HCT116 (cell line): ENCODE measurements at regions not wholly inside any gene's neighbourhood (a gene's known extent, or its start where the extent isn't known, plus 50 kb on each side); places are given as distances from the start of the nearest gene placed in this dataset.

Experiments
- ATAC-seq: fragments of 200-7000 bp; cut with Tn5 transposase; 2 replicates; pipeline ENCODE4 v1.9.1; 2020; ENCODE audit warnings: mild to moderate bottlenecking, moderate library complexity
- BruUV-seq: library from RNA; stranded (reverse); fragments of 400-500 nt; replicated peaks from 2 replicates; lab custom pipeline; 2021; lab: Mats Ljungman, UMichigan
- CTCF ChIA-PET: fragments of 300-600 bp; sonication (Branson Sonifier 250); formaldehyde crosslinking; loops from one replicate; lab custom pipeline; 2021; ENCODE audit warnings: antibody characterized with exemption; lab: Charles Lee
- POLR2A ChIA-PET: fragments of 300-600, 350-600 bp; sonication (Branson Sonifier 250); formaldehyde crosslinking; loops from one replicate; lab custom pipeline; 2021; ENCODE audit warnings: antibody characterized with exemption; lab: Charles Lee
- RAD21 ChIA-PET, 2 experiments: fragments of 300-600 bp; sonication (Branson Sonifier 250); formaldehyde crosslinking; loops; one replicate each; lab custom pipeline; 2023; ENCODE audit warnings: low total read pairs in 2 of 2; ENCODE audit not compliant: uncharacterized antibody in 2 of 2, unreplicated experiment in 2 of 2, low non-redundant PET in 1 of 2; lab: Charles Lee
- DNase-seq: peaks from one replicate; pipeline ENCODE4 v3.0.0-alpha.2; 2010; ENCODE audit warnings: low read depth, low spot score
- H2AFZ ChIP-seq: fragments of 200-600 bp; shearing (Covaris generic), sonication (generic); 2 replicates; pipeline ENCODE4 v1.6.1; 2017; ENCODE audit warnings: low read depth, mixed run types, mixed read lengths, antibody characterized with exemption, low read length; ENCODE audit not compliant: poor library complexity, severe bottlenecking
- H3K27ac ChIP-seq: 2 replicates; pipeline ENCODE4 v1.5.1; 2012; ENCODE audit warnings: low read depth, low read length
- H3K27me3 ChIP-seq: fragments of 200-600 bp; sonication (generic); 2 replicates; pipeline ENCODE4 v1.6.1; 2016; ENCODE audit warnings: mixed run types, low read length, mixed read lengths; ENCODE audit not compliant: insufficient read depth
- H3K36me3 ChIP-seq, 2 experiments: fragments of 200-500 bp in 1 of 2; fragments of 200-600 bp in 1 of 2; sonication (Bioruptor generic) in 1 of 2; sonication (generic) in 1 of 2; 2 replicates each; pipeline versions ENCODE4 v1.5.1 to v1.6.1; 2014 to 2016; ENCODE audit warnings: low read length in 2 of 2, inconsistent platforms in 1 of 2, mixed read lengths in 1 of 2, mixed run types in 1 of 2; ENCODE audit not compliant: insufficient read depth in 2 of 2, control insufficient read depth in 1 of 2
- H3K4me1 ChIP-seq, 2 experiments: fragments of 200-600 bp in 1 of 2; sonication (generic) in 1 of 2; 2 replicates each; pipeline versions ENCODE4 v1.5.1 to v1.6.1; 2012 to 2017; ENCODE audit warnings: low read length in 2 of 2, inconsistent platforms in 1 of 2, mild to moderate bottlenecking in 1 of 2, mixed read lengths in 1 of 2, mixed run types in 1 of 2, moderate library complexity in 1 of 2; ENCODE audit not compliant: insufficient read depth in 2 of 2, control insufficient read depth in 1 of 2
- H3K4me2 ChIP-seq: fragments of 200-600 bp; sonication (generic); 2 replicates; pipeline ENCODE4 v1.6.1; 2017; ENCODE audit warnings: mixed run types, low read length, mixed read lengths
- H3K4me3 ChIP-seq, 2 experiments: fragments of 200-600 bp in 1 of 2; sonication (generic) in 1 of 2; replicated peaks in 1 of 2; 2 replicates each; pipeline ENCODE4 v1.5.1; 2011 to 2016; ENCODE audit warnings: low read length in 2 of 2, control low read depth in 1 of 2, low read depth in 1 of 2, mild to moderate bottlenecking in 1 of 2, mixed read lengths in 1 of 2, mixed run types in 1 of 2
- H3K79me2 ChIP-seq: fragments of 200-600 bp; sonication (generic); 2 replicates; pipeline ENCODE4 v1.6.1; 2017; ENCODE audit warnings: mild to moderate bottlenecking, mixed run types, low read length, moderate library complexity, mixed read lengths; ENCODE audit not compliant: insufficient read depth
- H3K9ac ChIP-seq: fragments of 200-600 bp; sonication (generic); 2 replicates; pipeline ENCODE4 v1.6.1; 2016; ENCODE audit warnings: low read length, mixed read lengths
- H3K9me2 ChIP-seq: fragments of 200-600 bp; sonication (generic), shearing (Covaris generic); 2 replicates; pipeline ENCODE4 v1.6.1; 2017; ENCODE audit warnings: mixed run types, mild to moderate bottlenecking, moderate library complexity; ENCODE audit not compliant: insufficient read depth
- H3K9me3 ChIP-seq, 2 experiments: fragments of 200-500 bp in 1 of 2; fragments of 200-600 bp in 1 of 2; sonication (Bioruptor generic) in 1 of 2; sonication (generic) in 1 of 2; 2 replicates each; pipeline ENCODE4 v1.6.1; 2014 to 2017; ENCODE audit warnings: low read length in 2 of 2, mixed read lengths in 2 of 2, inconsistent platforms in 1 of 2, low read depth in 1 of 2, mild to moderate bottlenecking in 1 of 2, mixed run types in 1 of 2, moderate library complexity in 1 of 2; ENCODE audit not compliant: control insufficient read depth in 1 of 2, insufficient read depth in 1 of 2
- H4K20me1 ChIP-seq: fragments of 200-600 bp; sonication (generic), shearing (Covaris generic); 2 replicates; pipeline ENCODE4 v1.6.1; 2017; ENCODE audit warnings: mixed run types, mild to moderate bottlenecking, moderate library complexity; ENCODE audit not compliant: insufficient read depth
- CEBPB ChIP-seq: IDR thresholded peaks from 2 replicates; pipeline ENCODE4 v1.6.1; 2012; ENCODE audit warnings: low read depth
- EGR1 ChIP-seq: IDR thresholded peaks from 2 replicates; pipeline ENCODE4 v1.6.1; 2012; ENCODE audit warnings: low read depth
- ELF1 ChIP-seq: IDR thresholded peaks from 2 replicates; pipeline ENCODE4 v1.6.1; 2012; ENCODE audit warnings: low read depth, borderline replicate concordance
- POLR2A ChIP-seq: IDR thresholded peaks from 2 replicates; pipeline ENCODE4 v1.7.0; 2011; ENCODE audit warnings: borderline replicate concordance; ENCODE audit not compliant: insufficient read depth, insufficient read length; ENCODE audit errors: extremely low read depth
- SP1 ChIP-seq: IDR thresholded peaks from 2 replicates; pipeline ENCODE4 v1.6.1; 2012; ENCODE audit warnings: low read depth
- TCF7L2 ChIP-seq: IDR thresholded peaks from 2 replicates; pipeline ENCODE4 v1.7.0; 2011; ENCODE audit warnings: borderline replicate concordance, inconsistent platforms; ENCODE audit not compliant: insufficient read depth, insufficient read length; ENCODE audit errors: extremely low read depth
- YY1 ChIP-seq: IDR thresholded peaks from 2 replicates; pipeline ENCODE4 v1.6.1; 2011; ENCODE audit warnings: low read length, low read depth, moderate library complexity, mild to moderate bottlenecking; ENCODE audit not compliant: insufficient replicate concordance; ENCODE audit errors: extremely low read depth
- ZFX ChIP-seq: fragments of 450-650 bp; IDR thresholded peaks from 2 replicates; pipeline ENCODE4 v1.6.1; 2017
- intact Hi-C: fragments of 100-400 bp; cut with micrococcal nuclease; formaldehyde crosslinking; loops from 2 replicates; pipeline ENCODE4 v1.10.0; 2022

DNA sequence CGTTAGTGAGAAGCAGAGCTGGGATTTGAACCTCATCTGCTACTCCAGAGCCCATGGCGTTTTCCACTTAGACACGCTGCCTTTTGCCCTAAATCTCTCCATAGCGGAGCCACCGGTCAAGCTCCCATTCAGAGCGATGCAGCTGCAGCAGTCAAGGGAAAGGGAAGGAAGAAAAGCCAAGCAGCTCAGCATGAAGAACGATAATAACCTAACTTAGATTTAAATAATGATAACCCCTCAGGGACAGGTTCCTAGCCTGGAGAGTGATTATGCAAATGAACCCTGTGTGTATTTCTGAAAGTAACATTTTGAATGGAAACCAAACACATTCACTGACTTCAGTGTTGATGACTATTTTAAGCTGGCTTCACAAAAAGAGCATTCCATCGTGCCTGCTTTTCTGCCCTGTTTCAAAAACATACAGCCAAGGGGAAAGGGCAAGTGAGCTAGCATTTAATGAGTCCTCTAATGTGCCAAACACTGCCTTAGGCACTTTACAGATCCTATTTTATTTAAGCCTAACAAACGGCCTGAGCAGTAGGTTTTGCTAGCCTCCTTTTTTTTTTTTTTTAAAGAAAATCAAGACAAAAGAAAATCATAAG is 798.3 kb downstream of the CDH8 start:
- Histone ChIP-seq H3K27ac (no peak overlapping the region), H2AFZ (no peak overlapping the region), H4K20me1 (no peaks in the 10 kb centered on the region), H3K27me3 (no peaks in the 10 kb centered on the region), H3K9ac (no peak overlapping the region), H3K4me1 (no peaks in the 10 kb centered on the region), H3K36me3 (no peaks in the 10 kb centered on the region), H3K9me2 (no peaks in the 10 kb centered on the region), H3K79me2 (no peaks in the 10 kb centered on the region), H3K9me3 (peaks cover 17% of the 10 kb centered on the region in 2 experiments; a peak in 2 of 4 replicates), H3K4me3 (no peak overlapping the region), H3K4me2 (no peak overlapping the region)
- ChIA-PET RAD21 (no interaction called here), CTCF (no interaction called here), POLR2A (no interaction called here)
- BruUV-seq, result no TSS peak
- TF ChIP-seq CEBPB (no peak), ELF1 (no peak), YY1 (no peak), POLR2A (no peak), TCF7L2 (no peak), ZFX (no peak), EGR1 (no peak)
- ATAC-seq (no peak), DNase-seq (no peak)
- intact Hi-C loops, result no loop called here

DNA sequence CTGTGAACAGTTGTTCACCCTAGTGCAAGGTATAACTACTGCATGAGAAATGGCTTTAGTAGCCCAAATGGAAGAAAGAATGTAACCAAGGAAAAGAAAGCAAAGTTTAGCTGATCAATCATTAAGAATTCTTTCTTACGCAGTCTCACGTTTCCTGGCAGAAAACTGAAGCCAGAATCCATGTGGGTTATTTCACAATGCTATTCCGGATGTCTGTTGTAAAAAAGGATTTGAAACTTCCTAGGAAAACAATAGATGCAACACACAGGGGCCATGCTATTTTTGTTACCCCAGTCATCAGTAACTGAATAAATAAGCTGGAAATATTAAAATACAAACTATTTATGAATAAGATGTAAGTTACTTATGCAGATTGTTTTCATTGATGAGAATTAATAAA is 802.5 kb downstream of the CDH8 start:
- peaks cover 17 to 27% of the 10 kb centered on the region in 2 experiments; a peak in 2 of 4 replicates for H3K9me3 ChIP-seq
- H3K9me2 ChIP-seq, result no peaks in the 10 kb centered on the region
- no peak overlapping the region for H3K4me2 ChIP-seq
- CTCF ChIA-PET, result no interaction called here
- POLR2A ChIA-PET, result no interaction called here
- no peaks in the 10 kb centered on the region for H3K4me1 ChIP-seq
- RAD21 ChIA-PET, result no interaction called here
- no peaks in the 10 kb centered on the region for H4K20me1 ChIP-seq
- DNase-seq, result no peak
- H3K4me3 ChIP-seq, result no peak overlapping the region
- no peaks in the 10 kb centered on the region for H3K79me2 ChIP-seq
- no TSS peak for BruUV-seq
- H3K36me3 ChIP-seq, result no peaks in the 10 kb centered on the region
- no peaks in the 10 kb centered on the region for H3K27me3 ChIP-seq
- no peak overlapping the region for H3K27ac ChIP-seq
- no peak overlapping the region for H3K9ac ChIP-seq
- no peak overlapping the region for H2AFZ ChIP-seq
- intact Hi-C loops, result no loop called here
- no peak for ATAC-seq
- TF ChIP-seq SP1 (no peak), ZFX (no peak)
